T-helper 1 cell (primary cell): ENCODE measurements at regions not wholly inside any gene's neighbourhood (a gene's known extent, or its start where the extent isn't known, plus 50 kb on each side); places are given as distances from the start of the nearest gene placed in this dataset.

Experiments used
- DNase-seq, 5 donors: peaks; one replicate each; pipeline ENCODE4 v3.0.0-alpha.2; 2012 to 2020

GRCh38 chr4:151960449-151961230 is 199.8 kb upstream of the GATB start:
- no peak for DNase-seq

- no peak for DNase-seq
Observed at GRCh38 chr4:151957153-151957552, 196.3 kb upstream of the GATB start.

- DNase-seq, result no peak
Observed at GRCh38 chr4:151955721-151956380, 195.0 kb upstream of the GATB start.

GRCh38 chr4:151953795-151954372 is 193.1 kb upstream of the GATB start:
- no peak for DNase-seq

GRCh38 chr4:151953312-151953711 is 192.5 kb upstream of the GATB start:
- DNase-seq, result no peak

- DNase-seq, result no peak
Observed at GRCh38 chr4:151952711-151953254, 192.0 kb upstream of the GATB start.

- no peak for DNase-seq
Observed at GRCh38 chr4:151952137-151952536, 191.3 kb upstream of the GATB start.

GRCh38 chr4:151951671-151952050 is 190.9 kb upstream of the GATB start:
- DNase-seq, result no peak

- DNase-seq, result no peak
Observed at GRCh38 chr4:151950993-151951670, 190.3 kb upstream of the GATB start.

- DNase-seq, result no peak
Observed at GRCh38 chr4:151948351-151949016, 187.7 kb upstream of the GATB start.

GRCh38 chr4:151946718-151947117 is 185.9 kb upstream of the GATB start:
- no peak for DNase-seq

- no peak for DNase-seq
Observed at GRCh38 chr4:151942971-151943370, 182.2 kb upstream of the GATB start.

GRCh38 chr4:151940926-151941617 is 180.3 kb upstream of the GATB start:
- no peak for DNase-seq

- no peak for DNase-seq
Observed at GRCh38 chr4:151940291-151940690, 179.5 kb upstream of the GATB start.

- DNase-seq, result no peak
Observed at GRCh38 chr4:151939670-151940069, 178.9 kb upstream of the GATB start.

GRCh38 chr4:151935411-151935810 is 174.6 kb upstream of the GATB start:
- DNase-seq, result no peak

GRCh38 chr4:151934766-151935165 is 174.0 kb upstream of the GATB start:
- DNase-seq, result no peak

- no peak for DNase-seq
Observed at GRCh38 chr4:151933122-151933827, 172.5 kb upstream of the GATB start.

GRCh38 chr4:151931563-151931962 is 170.8 kb upstream of the GATB start:
- DNase-seq, result no peak

- no peak for DNase-seq
Observed at GRCh38 chr4:151930372-151930771, 169.6 kb upstream of the GATB start.

GRCh38 chr4:151928112-151928511 is 167.3 kb upstream of the GATB start:
- no peak for DNase-seq
